ENCODE measurements at regions not wholly inside any gene's neighbourhood (a gene's known extent, or its start where the extent isn't known, plus 50 kb on each side); places are given as distances from the start of the nearest gene placed in this dataset.
A peak's percentile ranks its signal among the peaks of the same experiment; 100 is the strongest.

DNA sequence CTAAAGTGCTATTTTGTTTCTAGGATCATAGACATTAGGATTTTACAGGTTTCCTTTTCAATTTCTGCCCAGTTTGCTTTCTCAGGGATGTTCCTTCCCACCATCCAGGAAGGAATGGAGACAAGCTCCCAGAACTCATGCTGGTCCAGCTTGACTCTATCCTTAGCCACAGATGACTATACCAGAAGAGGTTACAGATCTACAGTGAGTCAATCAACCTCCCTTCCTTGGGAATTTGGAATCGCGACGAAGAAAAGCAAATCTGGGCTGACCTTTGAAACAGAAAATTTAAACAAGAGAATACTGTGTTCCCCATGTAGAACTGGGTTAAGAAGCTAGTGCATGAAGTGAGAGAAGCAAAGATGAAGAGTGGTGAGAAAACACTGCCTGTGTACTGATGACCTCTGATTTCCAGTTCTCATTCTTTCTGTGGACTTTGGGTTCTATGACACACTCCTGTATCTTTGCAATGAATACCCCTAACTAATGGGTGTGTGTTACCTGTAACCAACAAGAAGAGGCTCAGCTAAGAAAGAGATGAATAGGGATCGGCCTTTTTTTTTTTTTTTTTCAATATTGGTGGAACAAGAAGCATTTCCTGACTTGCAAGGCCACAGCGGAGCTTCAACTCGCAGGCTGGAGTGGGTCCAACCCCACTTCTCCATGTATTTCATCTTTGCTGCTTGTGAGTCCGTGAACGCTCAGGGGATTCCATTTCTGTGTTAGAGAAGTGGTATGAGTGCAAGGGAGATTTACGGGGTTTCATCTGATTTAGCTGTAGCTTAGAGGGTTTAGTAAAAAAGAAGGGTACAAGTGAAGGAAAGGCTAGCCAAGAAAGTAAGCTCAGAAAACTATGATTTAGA is 563.9 kb upstream of the CLINT1 start:
- Histone ChIP-seq H3K36me3 (ENCODE audit: control insufficient read depth, insufficient read depth, low read length) (no peaks in the 10 kb centered on the region), H3K4me1 (ENCODE audit: control insufficient read depth, insufficient read depth, low read length) (peaks cover 12% of the 10 kb centered on the region), H3K27ac (ENCODE audit: low read length) (peak overlapping the region; percentile 84), H3K9me3 (replicated peaks; ENCODE audit: control insufficient read depth, low read depth, low read length) (no peaks in the 10 kb centered on the region), H3K27me3 (ENCODE audit: control insufficient read depth, insufficient read depth, low read length) (no peaks in the 10 kb centered on the region), H3K4me3 (ENCODE audit: low read length) (no peak overlapping the region)
- no CpG with 5 or more reads among the region's 9 CpGs for WGBS (ENCODE audit: insufficient coverage)
- peak; percentile 92 for DNase-seq

- H3K27ac ChIP-seq (ENCODE audit: low read length), result no peak overlapping the region
- no peaks in the 10 kb centered on the region for H3K27me3 ChIP-seq (ENCODE audit: control insufficient read depth, insufficient read depth, low read length)
- H3K36me3 ChIP-seq (ENCODE audit: control insufficient read depth, insufficient read depth, low read length), result no peaks in the 10 kb centered on the region
- no peak for DNase-seq
- H3K4me3 ChIP-seq (ENCODE audit: low read length), result no peak overlapping the region
- H3K4me1 ChIP-seq (ENCODE audit: control insufficient read depth, insufficient read depth, low read length), result peaks cover 12% of the 10 kb centered on the region
- 97% methylated on average over 6 of the region's 6 CpGs for WGBS (ENCODE audit: insufficient coverage)
- no peaks in the 10 kb centered on the region for H3K9me3 ChIP-seq (replicated peaks; ENCODE audit: control insufficient read depth, low read depth, low read length)
Observed at GRCh38 chr5:158421319-158421718, 562.4 kb upstream of the CLINT1 start.

- no peak overlapping the region for H3K27ac ChIP-seq (ENCODE audit: low read length)
- 96% methylated on average over 2 of the region's 2 CpGs for WGBS (ENCODE audit: insufficient coverage)
- no peak for DNase-seq
Observed at GRCh38 chr5:158419186-158419585, 560.2 kb upstream of the CLINT1 start.

GRCh38 chr5:158414780-158415179 is 555.8 kb upstream of the CLINT1 start:
- no peak overlapping the region for H3K27ac ChIP-seq (ENCODE audit: low read length)
- DNase-seq, result peak; percentile 55

More at GRCh38 chr5:158419186-158419585, 560.2 kb upstream of the CLINT1 start:
- H3K27me3 ChIP-seq (ENCODE audit: control insufficient read depth, insufficient read depth, low read length), result no peaks in the 10 kb centered on the region
- no peaks in the 10 kb centered on the region for H3K9me3 ChIP-seq (replicated peaks; ENCODE audit: control insufficient read depth, low read depth, low read length)
- H3K36me3 ChIP-seq (ENCODE audit: control insufficient read depth, insufficient read depth, low read length), result no peaks in the 10 kb centered on the region
- peaks cover 13% of the 10 kb centered on the region for H3K4me1 ChIP-seq (ENCODE audit: control insufficient read depth, insufficient read depth, low read length)
- no peak overlapping the region for H3K4me3 ChIP-seq (ENCODE audit: low read length)

GRCh38 chr5:158414333-158414762 is 555.4 kb upstream of the CLINT1 start:
- Histone ChIP-seq H3K27me3 (ENCODE audit: control insufficient read depth, insufficient read depth, low read length) (no peaks in the 10 kb centered on the region), H3K9me3 (replicated peaks; ENCODE audit: control insufficient read depth, low read depth, low read length) (no peaks in the 10 kb centered on the region), H3K36me3 (ENCODE audit: control insufficient read depth, insufficient read depth, low read length) (no peaks in the 10 kb centered on the region), H3K4me1 (ENCODE audit: control insufficient read depth, insufficient read depth, low read length) (peaks cover 2% of the 10 kb centered on the region), H3K27ac (ENCODE audit: low read length) (no peak overlapping the region), H3K4me3 (ENCODE audit: low read length) (no peak overlapping the region)
- 64% methylated on average over 3 of the region's 3 CpGs for WGBS (ENCODE audit: insufficient coverage)
- DNase-seq, result no peak

More at GRCh38 chr5:158414780-158415179, 555.8 kb upstream of the CLINT1 start:
- no peak overlapping the region for H3K4me3 ChIP-seq (ENCODE audit: low read length)
- no peaks in the 10 kb centered on the region for H3K36me3 ChIP-seq (ENCODE audit: control insufficient read depth, insufficient read depth, low read length)
- no peaks in the 10 kb centered on the region for H3K27me3 ChIP-seq (ENCODE audit: control insufficient read depth, insufficient read depth, low read length)
- H3K4me1 ChIP-seq (ENCODE audit: control insufficient read depth, insufficient read depth, low read length), result peaks cover 2% of the 10 kb centered on the region
- WGBS (ENCODE audit: insufficient coverage), result no CpG with 5 or more reads among the region's 1 CpG
- no peaks in the 10 kb centered on the region for H3K9me3 ChIP-seq (replicated peaks; ENCODE audit: control insufficient read depth, low read depth, low read length)

DNA sequence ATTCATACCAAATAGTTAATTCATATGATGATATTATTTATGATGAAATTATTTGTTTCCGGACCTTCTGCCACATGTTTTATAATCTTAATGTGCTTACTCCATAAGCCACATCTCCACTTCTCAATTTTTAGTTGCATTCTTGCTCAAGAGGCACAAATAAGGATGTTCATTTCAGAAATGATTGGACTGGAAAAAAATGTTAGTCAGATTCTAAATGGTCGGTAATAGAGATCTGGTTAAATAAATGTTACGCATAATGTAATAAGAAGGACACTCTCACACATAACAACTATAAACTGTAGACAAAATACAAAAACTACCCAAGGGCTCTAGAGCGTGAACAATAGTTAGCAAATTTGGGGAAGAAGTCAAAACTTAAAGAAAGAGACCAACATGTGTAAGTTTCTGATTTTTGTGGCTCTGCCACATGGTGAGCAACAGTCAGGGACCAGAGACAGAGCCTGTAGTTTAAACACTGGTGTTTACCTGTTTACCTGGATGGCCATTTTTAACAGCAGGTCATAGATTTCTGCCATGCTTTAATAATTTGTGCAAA is 554.3 kb upstream of the CLINT1 start:
- Histone ChIP-seq H3K4me3 (ENCODE audit: low read length) (no peak overlapping the region), H3K27me3 (ENCODE audit: control insufficient read depth, insufficient read depth, low read length) (no peaks in the 10 kb centered on the region), H3K27ac (ENCODE audit: low read length) (no peak overlapping the region), H3K4me1 (ENCODE audit: control insufficient read depth, insufficient read depth, low read length) (peaks cover 2% of the 10 kb centered on the region), H3K36me3 (ENCODE audit: control insufficient read depth, insufficient read depth, low read length) (no peaks in the 10 kb centered on the region), H3K9me3 (replicated peaks; ENCODE audit: control insufficient read depth, low read depth, low read length) (no peaks in the 10 kb centered on the region)
- WGBS (ENCODE audit: insufficient coverage), result no CpG with 5 or more reads among the region's 4 CpGs
- no peak for DNase-seq

- no peaks in the 10 kb centered on the region for H3K36me3 ChIP-seq (ENCODE audit: control insufficient read depth, insufficient read depth, low read length)
- H3K4me1 ChIP-seq (ENCODE audit: control insufficient read depth, insufficient read depth, low read length), result peaks cover 2% of the 10 kb centered on the region
- H3K27ac ChIP-seq (ENCODE audit: low read length), result no peak overlapping the region
- no peak for DNase-seq
- no peaks in the 10 kb centered on the region for H3K9me3 ChIP-seq (replicated peaks; ENCODE audit: control insufficient read depth, low read depth, low read length)
- no peak overlapping the region for H3K4me3 ChIP-seq (ENCODE audit: low read length)
- no peaks in the 10 kb centered on the region for H3K27me3 ChIP-seq (ENCODE audit: control insufficient read depth, insufficient read depth, low read length)
Observed at GRCh38 chr5:158410976-158411375, 552.0 kb upstream of the CLINT1 start.

DNA sequence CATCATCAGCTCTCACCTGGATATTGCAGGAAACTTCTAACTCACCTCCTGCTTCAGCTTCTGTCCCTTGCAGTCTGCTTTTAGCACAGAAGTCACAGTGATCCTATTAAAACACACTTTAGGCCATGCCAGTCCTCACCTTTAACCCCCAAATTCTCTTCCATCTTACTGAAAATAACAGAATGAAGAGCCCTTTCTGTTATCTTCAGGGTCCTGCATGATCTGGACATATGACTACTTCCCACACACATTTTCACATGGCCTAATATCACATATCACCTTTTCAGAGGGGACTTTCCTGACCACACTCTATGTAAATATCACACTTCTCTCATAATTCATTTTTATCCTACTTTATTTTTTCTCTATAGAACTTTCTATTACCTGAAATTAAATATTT is 550.6 kb upstream of the CLINT1 start:
- Histone ChIP-seq H3K4me1 (ENCODE audit: control insufficient read depth, insufficient read depth, low read length) (peaks cover 2% of the 10 kb centered on the region), H3K36me3 (ENCODE audit: control insufficient read depth, insufficient read depth, low read length) (no peaks in the 10 kb centered on the region), H3K9me3 (replicated peaks; ENCODE audit: control insufficient read depth, low read depth, low read length) (no peaks in the 10 kb centered on the region), H3K27me3 (ENCODE audit: control insufficient read depth, insufficient read depth, low read length) (no peaks in the 10 kb centered on the region), H3K4me3 (ENCODE audit: low read length) (no peak overlapping the region), H3K27ac (ENCODE audit: low read length) (no peak overlapping the region)
- DNase-seq, result no peak

- peaks cover 3% of the 10 kb centered on the region for H3K9me3 ChIP-seq (replicated peaks; ENCODE audit: control insufficient read depth, low read depth, low read length)
- no peaks in the 10 kb centered on the region for H3K27me3 ChIP-seq (ENCODE audit: control insufficient read depth, insufficient read depth, low read length)
Observed at GRCh38 chr5:158407824-158408195, 548.9 kb upstream of the CLINT1 start.

DNA sequence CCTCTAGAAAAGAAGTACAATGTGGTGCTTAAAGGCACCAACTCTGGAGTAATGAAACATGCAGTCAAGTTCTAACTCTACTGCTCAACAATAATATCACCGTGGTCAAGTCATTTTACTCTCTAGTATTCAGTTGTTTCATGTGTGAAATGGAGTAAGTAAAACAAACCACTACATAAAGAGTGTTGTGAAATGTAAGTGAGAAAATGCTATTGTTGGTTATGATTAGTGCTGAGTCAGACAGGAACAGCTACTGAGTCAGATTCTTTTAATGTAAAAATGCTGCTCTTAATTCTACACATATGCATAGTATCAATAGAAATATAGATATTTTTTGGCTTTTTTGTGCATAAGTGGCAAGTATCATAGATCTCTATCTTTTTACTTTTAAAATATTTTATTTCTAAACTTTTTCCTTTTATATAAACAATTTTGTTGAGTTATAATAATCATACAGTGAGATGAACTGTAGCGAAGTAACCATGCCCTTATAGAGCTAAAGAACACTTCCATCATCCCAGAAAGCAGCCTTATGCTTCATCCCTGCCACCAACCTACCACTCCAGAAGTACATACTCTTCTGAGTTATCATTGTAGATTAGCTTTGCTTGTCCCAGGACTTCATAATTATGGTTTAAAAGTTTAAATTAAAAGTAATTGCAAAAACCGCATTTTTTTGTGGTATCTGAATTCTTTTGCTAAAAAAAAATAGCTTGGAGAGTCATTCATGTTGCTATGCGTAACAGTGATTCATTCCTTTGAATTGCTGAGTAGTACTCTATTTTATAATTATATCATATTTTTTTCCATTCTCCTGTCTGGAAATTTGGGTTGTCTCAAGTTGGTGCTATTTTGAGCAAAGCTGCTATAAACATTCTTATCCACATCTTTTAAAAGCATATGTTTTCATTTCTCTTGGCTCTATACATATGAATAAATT is 548.2 kb upstream of the CLINT1 start:
- no peaks in the 10 kb centered on the region for H3K4me1 ChIP-seq (ENCODE audit: control insufficient read depth, insufficient read depth, low read length)
- no CpG with 5 or more reads among the region's 4 CpGs for whole genome bisulfite sequencing (ENCODE audit: insufficient coverage)
- H3K27me3 ChIP-seq (ENCODE audit: control insufficient read depth, insufficient read depth, low read length), result no peaks in the 10 kb centered on the region
- H3K4me3 ChIP-seq (ENCODE audit: low read length), result no peak overlapping the region
- H3K36me3 ChIP-seq (ENCODE audit: control insufficient read depth, insufficient read depth, low read length), result no peaks in the 10 kb centered on the region
- H3K9me3 ChIP-seq (replicated peaks; ENCODE audit: control insufficient read depth, low read depth, low read length), result peaks cover 5% of the 10 kb centered on the region
- peak; percentile 69 for DNase-seq
- H3K27ac ChIP-seq (ENCODE audit: low read length), result no peak overlapping the region

More at GRCh38 chr5:158407824-158408195, 548.9 kb upstream of the CLINT1 start:
- H3K4me3 ChIP-seq (ENCODE audit: low read length), result no peak overlapping the region
- no peaks in the 10 kb centered on the region for H3K36me3 ChIP-seq (ENCODE audit: control insufficient read depth, insufficient read depth, low read length)
- H3K4me1 ChIP-seq (ENCODE audit: control insufficient read depth, insufficient read depth, low read length), result no peaks in the 10 kb centered on the region
- DNase-seq, result no peak
- H3K27ac ChIP-seq (ENCODE audit: low read length), result peak overlapping the region; percentile 37

Measured in muscle of leg (tissue), 3 donors.